Endothelial cell of umbilical vein (primary cell): ENCODE measurements at regions not wholly inside any gene's neighbourhood (a gene's known extent, or its start where the extent isn't known, plus 50 kb on each side); places are given as distances from the start of the nearest gene placed in this dataset.

Experiments
- BruUV-seq: library from RNA; stranded (reverse); fragments of 400-500 nt; replicated peaks from 2 replicates; lab custom pipeline; 2021; lab: Mats Ljungman, UMichigan
- CTCF ChIA-PET: fragments of 300-600, 350-600 bp; sonication (Branson Sonifier 250); formaldehyde crosslinking; loops from one replicate; lab custom pipeline; 2021; ENCODE audit warnings: antibody characterized with exemption, inconsistent platforms; lab: Charles Lee
- POLR2A ChIA-PET: fragments of 300-600, 350-600 bp; sonication (Branson Sonifier 250); formaldehyde crosslinking; loops from one replicate; lab custom pipeline; 2021; ENCODE audit warnings: antibody characterized with exemption, inconsistent platforms; lab: Charles Lee
- DNase-seq: peaks from one replicate; pipeline ENCODE4 v3.0.0-alpha.2; 2011; ENCODE audit warnings: low read depth, low spot score
- FAIRE-seq: peaks from 2 replicates; lab custom pipeline; 2011; peaks lifted over from hg19 to GRCh38; lab: Jason Lieb, UNC
- H2AFZ ChIP-seq: 2 replicates; pipeline ENCODE4 v1.6.0; 2012; ENCODE audit warnings: low read depth, low read length, control low read depth, inconsistent platforms
- H3K27ac ChIP-seq: 2 replicates; pipeline ENCODE4 v1.5.1; 2011; ENCODE audit warnings: low read depth, mild to moderate bottlenecking, control low read depth, low read length, moderate library complexity; ENCODE audit not compliant: insufficient read depth
- H3K27me3 ChIP-seq, 2 experiments: 2 replicates each; pipeline versions ENCODE4 v1.6.0 to v1.6.1; 2011; ENCODE audit warnings: low read length in 2 of 2, mixed read lengths in 1 of 2; ENCODE audit not compliant: control insufficient read depth in 2 of 2, insufficient read depth in 2 of 2
- H3K36me3 ChIP-seq, 2 experiments: 2 replicates in 1 of 2; 3 replicates in 1 of 2; pipeline ENCODE4 v1.5.1; 2011; ENCODE audit warnings: low read length in 2 of 2, mild to moderate bottlenecking in 1 of 2, moderate library complexity in 1 of 2; ENCODE audit not compliant: control insufficient read depth in 2 of 2, insufficient read depth in 2 of 2; ENCODE audit errors: extremely low read depth in 1 of 2
- H3K4me1 ChIP-seq: 3 replicates; pipeline ENCODE4 v1.5.1; 2011; ENCODE audit warnings: mild to moderate bottlenecking, low read length; ENCODE audit not compliant: control insufficient read depth, insufficient read depth; ENCODE audit errors: extremely low read depth
- H3K4me2 ChIP-seq: 2 replicates; pipeline ENCODE4 v1.6.1; 2011; ENCODE audit warnings: low read length, control low read depth, mixed read lengths; ENCODE audit not compliant: insufficient read depth
- H3K4me3 ChIP-seq, 3 experiments: fragments of 200-600 bp in 1 of 3; sonication (generic), shearing (Covaris generic) in 1 of 3; replicated peaks in 1 of 3; 2 replicates each; pipeline ENCODE4 v1.5.1; 2011 to 2016; ENCODE audit warnings: control low read depth in 3 of 3, low read length in 3 of 3, mild to moderate bottlenecking in 2 of 3, inconsistent platforms in 1 of 3, low read depth in 1 of 3, moderate library complexity in 1 of 3; ENCODE audit not compliant: insufficient read depth in 1 of 3
- H3K79me2 ChIP-seq: 2 replicates; pipeline ENCODE4 v1.6.0; 2012; ENCODE audit warnings: low read length, inconsistent platforms; ENCODE audit not compliant: control insufficient read depth, insufficient read depth
- H3K9ac ChIP-seq: replicated peaks from 2 replicates; pipeline ENCODE3; 2011; ENCODE audit warnings: low read length, control low read depth; ENCODE audit not compliant: insufficient read depth; ENCODE audit errors: extremely low read depth
- H3K9me1 ChIP-seq: replicated peaks from 3 replicates; pipeline ENCODE4 v1.6.0; 2011; ENCODE audit warnings: mild to moderate bottlenecking, low read length; ENCODE audit not compliant: control insufficient read depth, insufficient read depth; ENCODE audit errors: extremely low read depth
- H3K9me3 ChIP-seq: replicated peaks from 2 replicates; pipeline ENCODE4 v1.5.1; 2012; ENCODE audit warnings: low read length, inconsistent platforms; ENCODE audit not compliant: control insufficient read depth, insufficient read depth
- H4K20me1 ChIP-seq: replicated peaks from 2 replicates; pipeline ENCODE3; 2011; ENCODE audit warnings: mild to moderate bottlenecking, low read length; ENCODE audit not compliant: control insufficient read depth, insufficient read depth; ENCODE audit errors: extremely low read depth
- EZH2 ChIP-seq: IDR thresholded peaks from 2 replicates; pipeline ENCODE4 v1.6.1; 2012; ENCODE audit warnings: borderline replicate concordance, low read depth, mild to moderate bottlenecking, moderate library complexity, low read length, inconsistent platforms; ENCODE audit not compliant: severe bottlenecking
- FOS ChIP-seq: IDR thresholded peaks from 2 replicates; pipeline ENCODE4 v1.6.1; 2011; ENCODE audit warnings: mild to moderate bottlenecking, low read length, moderate library complexity, borderline replicate concordance; ENCODE audit not compliant: insufficient read depth
- GATA2 ChIP-seq: IDR thresholded peaks from 2 replicates; pipeline ENCODE4 v1.7.0; 2011; ENCODE audit warnings: low read depth, mild to moderate bottlenecking, moderate library complexity, mixed read lengths, low read length; ENCODE audit not compliant: insufficient read length, insufficient read depth
- JUN ChIP-seq: IDR thresholded peaks from 2 replicates; pipeline ENCODE4 v1.6.1; 2011; ENCODE audit warnings: borderline replicate concordance, low read depth; ENCODE audit not compliant: insufficient read length, insufficient read depth
- MYC ChIP-seq: IDR thresholded peaks from one replicate; pipeline ENCODE4 v1.6.1; 2011; ENCODE audit warnings: mild to moderate bottlenecking, low read depth, low read length
- POLR2A ChIP-seq: IDR thresholded peaks from 2 replicates; pipeline ENCODE4 v1.6.1; 2012; ENCODE audit warnings: low read depth, mild to moderate bottlenecking, control low read depth, low read length
- POLR2AphosphoS5 ChIP-seq: IDR thresholded peaks from 2 replicates; pipeline ENCODE4 v1.6.1; 2012; ENCODE audit warnings: low read depth, mild to moderate bottlenecking, control low read depth, low read length, moderate library complexity; ENCODE audit not compliant: insufficient read depth
- dilution Hi-C: fragments of 300-500 bp; cut with MboI; formaldehyde crosslinking; loops from one replicate; pipeline ENCODE4 v1.15.0; 2019; ENCODE audit warnings: low sequenced_read_pairs; ENCODE audit not compliant: extremely low pct_ligation_motif_present
- intact Hi-C: fragments of 100-400 bp; cut with micrococcal nuclease; formaldehyde crosslinking; loops from one replicate; pipeline ENCODE4 v1.10.0; 2022
- TF ChIP-seq, protein P1 (sequence below), 2 donors: IDR thresholded peaks; 1 replicate in 1 of 2; 2 replicates in 1 of 2; pipeline ENCODE4 v1.5.1; 2011; ENCODE audit warnings: low read length in 2 of 2, mild to moderate bottlenecking in 2 of 2, moderate library complexity in 2 of 2, control low read depth in 1 of 2, inconsistent platforms in 1 of 2, low read depth in 1 of 2; ENCODE audit not compliant: insufficient read depth in 1 of 2; ENCODE audit errors: extremely low read depth in 1 of 2

DNA sequence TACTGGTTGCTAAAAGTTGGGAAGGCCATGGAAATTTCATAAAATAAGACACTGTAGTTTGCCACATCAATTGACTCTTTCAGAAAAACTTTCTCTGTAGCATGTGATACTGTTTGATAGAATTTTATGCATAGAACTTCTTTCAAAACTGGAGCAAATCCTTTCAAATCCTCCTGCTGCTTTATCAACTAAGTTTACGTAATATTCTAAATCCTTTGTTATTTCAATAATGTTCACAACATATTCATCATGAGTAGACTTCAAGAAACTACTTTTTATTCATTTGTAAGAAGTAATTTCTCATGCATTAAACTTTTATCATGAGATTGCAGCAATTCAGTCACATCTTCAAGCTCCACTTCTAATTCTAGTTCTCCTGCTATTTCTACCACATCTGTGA, 199.3 kb downstream of the PCDH18 start:
- Histone ChIP-seq H2AFZ (no peak overlapping the region), H3K4me1 (no peaks in the 10 kb centered on the region), H3K9me1 (no peaks in the 10 kb centered on the region), H3K9me3 (no peaks in the 10 kb centered on the region), H4K20me1 (no peaks in the 10 kb centered on the region), H3K36me3 (no peaks in the 10 kb centered on the region), H3K79me2 (no peaks in the 10 kb centered on the region), H3K27ac (no peak overlapping the region), H3K4me3 (no peak overlapping the region), H3K4me2 (no peak overlapping the region), H3K27me3 (no peaks in the 10 kb centered on the region), H3K9ac (no peak overlapping the region)
- DNase-seq = no peak
- CTCF ChIA-PET = no interaction called here
- dilution Hi-C loops = no loop called here
- intact Hi-C loops = no loop called here
- FAIRE-seq = no peak
- POLR2A ChIA-PET = no interaction called here
- no peak for TF ChIP-seq JUN
- TF ChIP-seq, protein P1, sequence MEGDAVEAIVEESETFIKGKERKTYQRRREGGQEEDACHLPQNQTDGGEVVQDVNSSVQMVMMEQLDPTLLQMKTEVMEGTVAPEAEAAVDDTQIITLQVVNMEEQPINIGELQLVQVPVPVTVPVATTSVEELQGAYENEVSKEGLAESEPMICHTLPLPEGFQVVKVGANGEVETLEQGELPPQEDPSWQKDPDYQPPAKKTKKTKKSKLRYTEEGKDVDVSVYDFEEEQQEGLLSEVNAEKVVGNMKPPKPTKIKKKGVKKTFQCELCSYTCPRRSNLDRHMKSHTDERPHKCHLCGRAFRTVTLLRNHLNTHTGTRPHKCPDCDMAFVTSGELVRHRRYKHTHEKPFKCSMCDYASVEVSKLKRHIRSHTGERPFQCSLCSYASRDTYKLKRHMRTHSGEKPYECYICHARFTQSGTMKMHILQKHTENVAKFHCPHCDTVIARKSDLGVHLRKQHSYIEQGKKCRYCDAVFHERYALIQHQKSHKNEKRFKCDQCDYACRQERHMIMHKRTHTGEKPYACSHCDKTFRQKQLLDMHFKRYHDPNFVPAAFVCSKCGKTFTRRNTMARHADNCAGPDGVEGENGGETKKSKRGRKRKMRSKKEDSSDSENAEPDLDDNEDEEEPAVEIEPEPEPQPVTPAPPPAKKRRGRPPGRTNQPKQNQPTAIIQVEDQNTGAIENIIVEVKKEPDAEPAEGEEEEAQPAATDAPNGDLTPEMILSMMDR (IDR thresholded peaks at IDR 0.05; ENCODE audit: extremely low read depth in 1 of 2, insufficient read depth in 1 of 2, low read depth in 1 of 2, low read length in 2 of 2) = no peak
- TF ChIP-seq POLR2AphosphoS5 = no peak
- no peak for TF ChIP-seq GATA2
- no peak for TF ChIP-seq POLR2A
- TF ChIP-seq FOS = no peak
- TF ChIP-seq MYC = no peak
- TF ChIP-seq EZH2 = no peak
- no TSS peak for BruUV-seq
